ENCODE measurements at regions not wholly inside any gene's neighbourhood (a gene's known extent, or its start where the extent isn't known, plus 50 kb on each side); places are given as distances from the start of the nearest gene placed in this dataset.

DNA sequence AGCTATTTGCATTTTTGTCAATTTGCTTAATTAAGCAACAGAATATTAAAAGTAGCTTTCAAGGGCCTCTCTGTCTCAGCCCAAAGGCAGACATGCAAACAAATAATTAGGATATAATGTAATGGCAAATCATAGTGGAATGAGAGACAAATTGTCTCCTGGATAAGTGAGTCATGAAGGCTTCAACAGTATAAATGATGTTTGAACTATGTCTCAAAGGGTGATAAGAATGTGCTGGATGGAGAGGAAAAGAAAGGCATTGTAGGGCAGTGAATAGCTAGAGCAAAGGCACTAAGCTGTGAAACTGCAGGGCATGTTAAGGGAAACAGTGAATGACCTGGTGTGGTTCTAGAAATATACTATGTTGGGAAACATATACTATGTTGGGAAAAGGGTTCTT lies 53.5 kb upstream of the PPP1R12A start:
- no peak for DNase-seq
- TF ChIP-seq, protein P1, sequence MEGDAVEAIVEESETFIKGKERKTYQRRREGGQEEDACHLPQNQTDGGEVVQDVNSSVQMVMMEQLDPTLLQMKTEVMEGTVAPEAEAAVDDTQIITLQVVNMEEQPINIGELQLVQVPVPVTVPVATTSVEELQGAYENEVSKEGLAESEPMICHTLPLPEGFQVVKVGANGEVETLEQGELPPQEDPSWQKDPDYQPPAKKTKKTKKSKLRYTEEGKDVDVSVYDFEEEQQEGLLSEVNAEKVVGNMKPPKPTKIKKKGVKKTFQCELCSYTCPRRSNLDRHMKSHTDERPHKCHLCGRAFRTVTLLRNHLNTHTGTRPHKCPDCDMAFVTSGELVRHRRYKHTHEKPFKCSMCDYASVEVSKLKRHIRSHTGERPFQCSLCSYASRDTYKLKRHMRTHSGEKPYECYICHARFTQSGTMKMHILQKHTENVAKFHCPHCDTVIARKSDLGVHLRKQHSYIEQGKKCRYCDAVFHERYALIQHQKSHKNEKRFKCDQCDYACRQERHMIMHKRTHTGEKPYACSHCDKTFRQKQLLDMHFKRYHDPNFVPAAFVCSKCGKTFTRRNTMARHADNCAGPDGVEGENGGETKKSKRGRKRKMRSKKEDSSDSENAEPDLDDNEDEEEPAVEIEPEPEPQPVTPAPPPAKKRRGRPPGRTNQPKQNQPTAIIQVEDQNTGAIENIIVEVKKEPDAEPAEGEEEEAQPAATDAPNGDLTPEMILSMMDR (IDR thresholded peaks at IDR 0.05; ENCODE audit: low read depth, low read length), result no peak
- H3K4me3 ChIP-seq (ENCODE audit: low read depth, low read length), result no peak overlapping the region
- no peaks in the 10 kb centered on the region for H3K4me1 ChIP-seq
- H3K36me3 ChIP-seq, result no peaks in the 10 kb centered on the region
- H3K27me3 ChIP-seq, result peaks cover 6% of the 10 kb centered on the region
- no peaks in the 10 kb centered on the region for H3K9me3 ChIP-seq

DNA sequence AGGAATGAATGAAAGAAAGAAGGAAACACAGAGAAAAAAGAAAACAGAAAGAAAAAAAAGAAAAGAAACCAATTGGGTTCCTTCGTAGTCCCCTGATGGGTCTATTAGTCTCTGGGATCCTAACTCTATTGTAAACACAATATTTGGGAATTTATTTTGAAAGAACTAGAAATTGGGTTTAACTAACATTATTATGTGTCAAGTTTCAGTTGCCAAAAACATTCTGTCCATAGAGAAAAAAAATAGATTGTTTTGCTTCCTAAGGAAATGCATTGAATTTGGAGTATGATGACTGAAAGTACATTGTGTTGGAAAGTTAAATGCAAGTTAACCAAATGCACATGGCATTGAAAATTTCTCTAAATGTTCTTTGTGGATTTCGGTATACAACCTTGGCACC lies 52.8 kb upstream of the PPP1R12A start:
- peaks cover 6% of the 10 kb centered on the region for H3K27me3 ChIP-seq
- no peaks in the 10 kb centered on the region for H3K36me3 ChIP-seq
- H3K9me3 ChIP-seq, result no peaks in the 10 kb centered on the region
- no peaks in the 10 kb centered on the region for H3K4me1 ChIP-seq
- no peak overlapping the region for H3K4me3 ChIP-seq (ENCODE audit: low read depth, low read length)
- no peak for DNase-seq
- TF ChIP-seq, protein P1 (IDR thresholded peaks at IDR 0.05; ENCODE audit: low read depth, low read length), result no peak

All from BE2C (cell line).